Type B pancreatic cell (in vitro differentiated cells): ENCODE measurements at regions not wholly inside any gene's neighbourhood (a gene's known extent, or its start where the extent isn't known, plus 50 kb on each side); places are given as distances from the start of the nearest gene placed in this dataset.

ENCODE experiments used
- DNase-seq: peaks from one replicate; pipeline ENCODE4 v3.0.0; 2021; ENCODE audit warnings: mixed read lengths; ENCODE audit not compliant: unreplicated experiment; ENCODE audit errors: extremely low spot score
- H3K27ac Mint-ChIP-seq: 2 replicates; pipeline ENCODE4 v1.8.0; 2021; ENCODE audit warnings: mild to moderate bottlenecking, mixed read lengths
- H3K27me3 Mint-ChIP-seq: 2 replicates; pipeline ENCODE4 v1.8.0; 2021; ENCODE audit warnings: mixed read lengths
- H3K36me3 Mint-ChIP-seq: 2 replicates; pipeline ENCODE4 v1.8.0; 2021; ENCODE audit warnings: mixed read lengths
- H3K4me1 Mint-ChIP-seq: one replicate; pipeline ENCODE4 v1.8.0; 2021; ENCODE audit warnings: mixed read lengths; ENCODE audit not compliant: unreplicated experiment
- H3K4me3 Mint-ChIP-seq: 2 replicates; pipeline ENCODE4 v1.8.0; 2021; ENCODE audit warnings: mild to moderate bottlenecking, mixed read lengths
- H3K9me3 Mint-ChIP-seq: 2 replicates; pipeline ENCODE4 v1.8.0; 2021; ENCODE audit warnings: mixed read lengths
- CTCF ChIP-seq: fragments of 200-600 bp; sonication (generic); conservative IDR thresholded peaks from 2 replicates; pipeline ENCODE4 v1.5.0; 2021; ENCODE audit warnings: antibody characterized with exemption, mild to moderate bottlenecking

- Mint-ChIP-seq H3K27me3 (no peaks in the 10 kb centered on the region), H3K36me3 (no peaks in the 10 kb centered on the region), H3K4me1 (peaks cover 8% of the 10 kb centered on the region), H3K27ac (no peak overlapping the region), H3K4me3 (no peak overlapping the region), H3K9me3 (no peaks in the 10 kb centered on the region)
- no peak for TF ChIP-seq CTCF
- DNase-seq, result no peak
Measured at GRCh38 chr11:88404932-88405710, 67.6 kb upstream of the CTSC start.

GRCh38 chr11:88404391-88404790, 66.9 kb upstream of the CTSC start:
- peaks cover 8% of the 10 kb centered on the region for H3K4me1 Mint-ChIP-seq
- DNase-seq, result no peak
- no peaks in the 10 kb centered on the region for H3K27me3 Mint-ChIP-seq
- H3K4me3 Mint-ChIP-seq, result no peak overlapping the region
- TF ChIP-seq CTCF, result no peak
- H3K27ac Mint-ChIP-seq, result no peak overlapping the region
- no peaks in the 10 kb centered on the region for H3K9me3 Mint-ChIP-seq
- no peaks in the 10 kb centered on the region for H3K36me3 Mint-ChIP-seq

GRCh38 chr11:88402784-88403183, 65.2 kb upstream of the CTSC start:
- TF ChIP-seq CTCF, result no peak
- Mint-ChIP-seq H3K36me3 (no peaks in the 10 kb centered on the region), H3K27me3 (no peaks in the 10 kb centered on the region), H3K9me3 (no peaks in the 10 kb centered on the region), H3K4me1 (peaks cover 12% of the 10 kb centered on the region), H3K27ac (no peak overlapping the region), H3K4me3 (no peak overlapping the region)
- DNase-seq, result no peak

- no peak overlapping the region for H3K27ac Mint-ChIP-seq
- no peak for TF ChIP-seq CTCF
Measured at GRCh38 chr11:88402192-88402715, 64.7 kb upstream of the CTSC start.

GRCh38 chr11:88398791-88399570, 61.4 kb upstream of the CTSC start:
- Mint-ChIP-seq H3K4me1 (peaks cover 12% of the 10 kb centered on the region), H3K4me3 (no peak overlapping the region), H3K27ac (peak overlapping the region; percentile 16), H3K9me3 (no peaks in the 10 kb centered on the region), H3K36me3 (no peaks in the 10 kb centered on the region), H3K27me3 (no peaks in the 10 kb centered on the region)
- DNase-seq, result no peak
- TF ChIP-seq CTCF, result no peak

More at GRCh38 chr11:88402192-88402715, 64.7 kb upstream of the CTSC start:
- no peak overlapping the region for H3K4me3 Mint-ChIP-seq
- H3K9me3 Mint-ChIP-seq, result no peaks in the 10 kb centered on the region
- no peaks in the 10 kb centered on the region for H3K27me3 Mint-ChIP-seq
- peaks cover 12% of the 10 kb centered on the region for H3K4me1 Mint-ChIP-seq
- DNase-seq, result no peak
- no peaks in the 10 kb centered on the region for H3K36me3 Mint-ChIP-seq
